Psoas muscle (tissue), 7 donors: ENCODE measurements at regions not wholly inside any gene's neighbourhood (a gene's known extent, or its start where the extent isn't known, plus 50 kb on each side); places are given as distances from the start of the nearest gene placed in this dataset.
"Not testable (repeated sequence)": the region's sequence is repeated elsewhere in the genome, so short reads cannot be mapped to it uniquely, and the experiment has no call there.

Source experiments
- ATAC-seq, 4 donors: fragments of 200-7000 bp; cut with Tn5 transposase; one replicate each; pipeline ENCODE4 v1.9.1; 2020; ENCODE audit warnings: moderate library complexity in 3 of 4, mild to moderate bottlenecking in 2 of 4
- DNase-seq, 2 donors: peaks; one replicate each; pipeline ENCODE4 v3.0.0-alpha.2; 2020
- H3K27ac ChIP-seq: fragments of 200-600 bp; one replicate; pipeline ENCODE4 v1.8.0; 2022
- H3K27me3 ChIP-seq, 3 donors: fragments of 200-600 bp in 1 of 3; one replicate each; pipeline versions ENCODE4 v1.6.1 to v1.8.0; 2013 to 2022; ENCODE audit warnings: low read length in 2 of 3, mild to moderate bottlenecking in 2 of 3, moderate library complexity in 1 of 3; ENCODE audit not compliant: insufficient read depth in 3 of 3
- H3K36me3 ChIP-seq, 2 donors: fragments of 200-600 bp in 1 of 2; one replicate each; pipeline versions ENCODE4 v1.6.1 to v1.8.0; 2013 to 2022; ENCODE audit warnings: low read depth in 1 of 2, mild to moderate bottlenecking in 1 of 2, moderate library complexity in 1 of 2; ENCODE audit not compliant: insufficient read depth in 1 of 2
- H3K4me1 ChIP-seq: fragments of 200-600 bp; one replicate; pipeline ENCODE4 v1.8.0; 2022
- H3K4me3 ChIP-seq: fragments of 200-600 bp; one replicate; pipeline ENCODE4 v1.8.0; 2022; ENCODE audit warnings: mild to moderate bottlenecking
- H3K9me3 ChIP-seq: fragments of 200-600 bp; one replicate; pipeline ENCODE4 v1.8.0; 2022
- WGBS, 3 donors: extraction: QIAGEN DNeasy Blood & Tissue Kit; methylation state at CpG; one replicate each; pipeline versions ENCODE4 v1.1.6 to v1.1.7; 2013; 5-methylcytosine and 5-hydroxymethylcytosine counted together
- intact Hi-C, 2 donors: fragments of 100-400 bp; cut with DNase I; formaldehyde crosslinking; loops; one replicate each; pipeline versions ENCODE4 v1.11.0 to v1.14.2; 2022
- donor health status: healthy with polysubstance abuse.
- donor health status: DM: no; HTN: no; CAD: no; lungs with moderate emphysema.
- donor health status: Bipolar disorder and iron deficiency.
- donor health status: healthy.
- donor health status: DM: yes; HTN: yes; CAD: no.
- donor health status: DM: no; HTN: no; CAD: no.
- donor health status: DM: yes; HTN: yes; CAD: no.

GRCh38 chr5:177857642-177858200 lies 75.0 kb upstream of the FAM153A start:
- DNase-seq, H3K27me3 ChIP-seq, H3K9me3 ChIP-seq, H3K27ac ChIP-seq, H3K4me3 ChIP-seq, H3K4me1 ChIP-seq, H3K36me3 ChIP-seq, intact Hi-C loops, ATAC-seq: not testable (repeated sequence)
- 76 to 83% (median 79%) methylated on average over 7 of the region's 8 CpGs for WGBS, 3 donors

GRCh38 chr5:177856474-177856873 lies 73.8 kb upstream of the FAM153A start:
- 40 to 59% (median 48%) methylated on average over 1 of the region's 2 CpGs for WGBS, 3 donors
- H3K36me3 ChIP-seq, H3K27ac ChIP-seq, H3K27me3 ChIP-seq, intact Hi-C loops, DNase-seq, H3K4me3 ChIP-seq, H3K4me1 ChIP-seq, ATAC-seq, H3K9me3 ChIP-seq: not testable (repeated sequence)

GRCh38 chr5:177847914-177848313 lies 65.2 kb upstream of the FAM153A start:
- H3K36me3 ChIP-seq, H3K4me3 ChIP-seq, ATAC-seq, DNase-seq, H3K27ac ChIP-seq, H3K4me1 ChIP-seq, intact Hi-C loops, H3K27me3 ChIP-seq, H3K9me3 ChIP-seq: not testable (repeated sequence)
- WGBS, 3 donors, result 46 to 48% (median 47%) methylated on average over 6 of the region's 7 CpGs

GRCh38 chr5:177846598-177846997 lies 63.9 kb upstream of the FAM153A start:
- 0 to 36% methylated on average over 1 to 2 of the region's 5 CpGs; no CpG with 5 or more reads in 1 of the 3 donors for WGBS, 3 donors
- DNase-seq, ATAC-seq, H3K36me3 ChIP-seq, H3K4me1 ChIP-seq, H3K9me3 ChIP-seq, H3K27me3 ChIP-seq, intact Hi-C loops, H3K4me3 ChIP-seq, H3K27ac ChIP-seq: not testable (repeated sequence)

- H3K27ac ChIP-seq, DNase-seq, H3K9me3 ChIP-seq, H3K4me1 ChIP-seq, H3K36me3 ChIP-seq, H3K27me3 ChIP-seq, ATAC-seq, H3K4me3 ChIP-seq, intact Hi-C loops: not testable (repeated sequence)
- whole genome bisulfite sequencing, 3 donors, result 87 to 90% (median 90%) methylated on average over 1 of the region's 4 CpGs
Observed at GRCh38 chr5:177845906-177846305, 63.2 kb upstream of the FAM153A start.

- intact Hi-C loops, result not testable (repeated sequence)
- 54 to 70% (median 60%) methylated on average over 4 to 5 of the region's 5 CpGs for WGBS, 3 donors
Observed at GRCh38 chr5:177836191-177836590, 53.5 kb upstream of the FAM153A start.

More at GRCh38 chr5:177836191-177836590, 53.5 kb upstream of the FAM153A start:
- H3K4me1 ChIP-seq, ATAC-seq, H3K36me3 ChIP-seq, H3K27ac ChIP-seq, H3K27me3 ChIP-seq, H3K4me3 ChIP-seq, H3K9me3 ChIP-seq, DNase-seq: not testable (repeated sequence)
